SK-N-SH (cell line): ENCODE measurements at regions not wholly inside any gene's neighbourhood (a gene's known extent, or its start where the extent isn't known, plus 50 kb on each side); places are given as distances from the start of the nearest gene placed in this dataset.

Experiments used
- CTCF ChIA-PET: fragments of 300-600, 350-600 bp; formaldehyde crosslinking; extraction: SDS; loops from one replicate; lab custom pipeline; 2021; lab: Yijun Ruan, JAX
- POLR2A ChIA-PET: fragments of 350-600 bp; sonication (Branson Sonifier 250); formaldehyde crosslinking; extraction: SDS; loops from one replicate; lab custom pipeline; 2020; ENCODE audit warnings: antibody characterized with exemption, inconsistent platforms; lab: Yijun Ruan, JAX
- DNase-seq: peaks from one replicate; pipeline ENCODE4 v3.0.0; 2012
- H2AFZ ChIP-seq: fragments of 200-600 bp; sonication (generic); 2 replicates; pipeline ENCODE4 v1.8.1; 2016; ENCODE audit warnings: antibody characterized with exemption, mild to moderate bottlenecking, low read depth
- H3F3A ChIP-seq: fragments of 200-600 bp; sonication (generic); replicated peaks from 2 replicates; pipeline ENCODE3; 2016; ENCODE audit warnings: antibody characterized with exemption, mild to moderate bottlenecking; ENCODE audit not compliant: insufficient read depth
- H3K27ac ChIP-seq, 2 experiments: fragments of 200-500 bp in 1 of 2; fragments of 200-600 bp in 1 of 2; sonication (Bioruptor generic) in 1 of 2; sonication (generic), shearing (Covaris generic) in 1 of 2; 2 replicates each; pipeline versions ENCODE4 v1.5.1 to v1.6.1; 2014 to 2016; ENCODE audit warnings: low read depth in 2 of 2, inconsistent platforms in 1 of 2, low read length in 1 of 2, mild to moderate bottlenecking in 1 of 2, mixed read lengths in 1 of 2
- H3K27me3 ChIP-seq: fragments of 200-600 bp; sonication (generic), shearing (Covaris generic); 2 replicates; pipeline ENCODE4 v1.6.1; 2016; ENCODE audit warnings: mixed run types; ENCODE audit not compliant: insufficient read depth
- H3K36me3 ChIP-seq, 2 experiments: fragments of 200-500 bp in 1 of 2; fragments of 200-600 bp in 1 of 2; sonication (Bioruptor generic) in 1 of 2; sonication (generic) in 1 of 2; replicated peaks in 1 of 2; 2 replicates each; pipeline versions ENCODE3 to v1.5.1; 2014 to 2016; ENCODE audit warnings: low read length in 1 of 2, mild to moderate bottlenecking in 1 of 2; ENCODE audit not compliant: insufficient read depth in 2 of 2, control insufficient read depth in 1 of 2
- H3K4me1 ChIP-seq, 2 experiments: fragments of 200-500 bp in 1 of 2; fragments of 200-600 bp in 1 of 2; sonication (Bioruptor generic) in 1 of 2; sonication (generic), shearing (Covaris generic) in 1 of 2; 2 replicates each; pipeline versions ENCODE4 v1.5.1 to v1.6.1; 2014 to 2016; ENCODE audit warnings: low read depth in 1 of 2, low read length in 1 of 2, mixed run types in 1 of 2; ENCODE audit not compliant: insufficient read depth in 2 of 2, control insufficient read depth in 1 of 2
- H3K4me2 ChIP-seq: fragments of 200-600 bp; sonication (generic), shearing (Covaris generic); 2 replicates; pipeline ENCODE4 v1.6.1; 2017; ENCODE audit warnings: mixed run types
- H3K4me3 ChIP-seq, 2 experiments: fragments of 200-500 bp in 1 of 2; fragments of 200-600 bp in 1 of 2; sonication (Bioruptor generic) in 1 of 2; sonication (generic), shearing (Covaris generic) in 1 of 2; 2 replicates each; pipeline versions ENCODE4 v1.5.1 to v1.8.1; 2014 to 2016; ENCODE audit warnings: low read depth in 2 of 2, inconsistent platforms in 1 of 2, low read length in 1 of 2, mild to moderate bottlenecking in 1 of 2, mixed read lengths in 1 of 2, moderate library complexity in 1 of 2
- H3K79me2 ChIP-seq: fragments of 200-600 bp; sonication (generic); 2 replicates; pipeline ENCODE4 v1.8.1; 2017; ENCODE audit warnings: mild to moderate bottlenecking; ENCODE audit not compliant: insufficient read depth
- H3K9ac ChIP-seq: fragments of 200-600 bp; sonication (generic); 2 replicates; pipeline ENCODE4 v1.6.1; 2017; ENCODE audit warnings: mixed run types
- H3K9me2 ChIP-seq: fragments of 200-600 bp; sonication (generic); 2 replicates; pipeline ENCODE4 v1.6.1; 2017; ENCODE audit warnings: mixed run types
- H3K9me3 ChIP-seq: fragments of 200-600 bp; sonication (generic); 2 replicates; pipeline ENCODE4 v1.6.1; 2017; ENCODE audit warnings: mixed run types, mild to moderate bottlenecking, moderate library complexity
- H4K20me1 ChIP-seq: fragments of 200-600 bp; sonication (generic); 2 replicates; pipeline ENCODE4 v1.6.1; 2017; ENCODE audit warnings: mild to moderate bottlenecking, mixed run types; ENCODE audit not compliant: insufficient read depth
- EP300 ChIP-seq, 2 experiments: IDR thresholded peaks; 2 replicates each; pipeline versions ENCODE4 v1.4.0 to v1.6.1; 2012; ENCODE audit warnings: borderline replicate concordance in 1 of 2, low read depth in 1 of 2, low read length in 1 of 2
- EZH2phosphoT487 ChIP-seq: fragments of 200-600 bp; sonication (generic); IDR thresholded peaks from 2 replicates; pipeline ENCODE4 v1.6.1; 2017; ENCODE audit warnings: low read depth, mixed run types, mild to moderate bottlenecking, antibody characterized with exemption, moderate library complexity, borderline replicate concordance
- FOSL2 ChIP-seq: IDR thresholded peaks from 2 replicates; pipeline ENCODE4 v1.4.0; 2012; ENCODE audit warnings: low read depth, mild to moderate bottlenecking, moderate library complexity, borderline replicate concordance
- FOXM1 ChIP-seq: IDR thresholded peaks from 2 replicates; pipeline ENCODE4 v1.4.0; 2012; ENCODE audit warnings: low read depth, mild to moderate bottlenecking
- JUND ChIP-seq: IDR thresholded peaks from 2 replicates; pipeline ENCODE4 v1.4.0; 2012
- MXI1 ChIP-seq: IDR thresholded peaks from 2 replicates; pipeline ENCODE4 v1.6.1; 2012; ENCODE audit warnings: mild to moderate bottlenecking, low read depth, low read length, improper control_type of control experiment
- NFIC ChIP-seq: IDR thresholded peaks from 2 replicates; pipeline ENCODE4 v1.4.0; 2012; ENCODE audit warnings: borderline replicate concordance
- RAD21 ChIP-seq: IDR thresholded peaks from 2 replicates; pipeline ENCODE4 v1.6.1; 2012; ENCODE audit warnings: mild to moderate bottlenecking, low read length
- RCOR1 ChIP-seq: fragments of 150-350 bp; IDR thresholded peaks from 2 replicates; pipeline ENCODE4 v1.6.1; 2017; ENCODE audit warnings: antibody characterized with exemption, low read length
- RFX5 ChIP-seq: IDR thresholded peaks from 2 replicates; pipeline ENCODE4 v1.6.1; 2012; ENCODE audit warnings: mild to moderate bottlenecking, improper control_type of control experiment, low read length
- SMC3 ChIP-seq: IDR thresholded peaks from 2 replicates; pipeline ENCODE4 v1.6.1; 2012; ENCODE audit warnings: low read depth, low read length, improper control_type of control experiment
- TEAD4 ChIP-seq: IDR thresholded peaks from 2 replicates; pipeline ENCODE4 v1.4.0; 2012; ENCODE audit warnings: mild to moderate bottlenecking, borderline replicate concordance; ENCODE audit not compliant: insufficient read depth
- USF1 ChIP-seq: IDR thresholded peaks from 2 replicates; pipeline ENCODE4 v1.4.0; 2012; ENCODE audit warnings: low read depth, borderline replicate concordance
- YY1 ChIP-seq: IDR thresholded peaks from 2 replicates; pipeline ENCODE4 v1.4.0; 2012; ENCODE audit warnings: low read depth, mild to moderate bottlenecking
- ZBTB33 ChIP-seq: IDR thresholded peaks from 2 replicates; pipeline ENCODE4 v1.4.0; 2012; ENCODE audit warnings: low read depth, borderline replicate concordance
- WGBS: methylation state at CpG from one replicate; pipeline ENCODE4 v1.1.6; 2017; ENCODE audit warnings: low lambda C conversion rate; 5-methylcytosine and 5-hydroxymethylcytosine counted together
- TF ChIP-seq, protein P1 (sequence below): IDR thresholded peaks from 2 replicates; pipeline ENCODE4; 2012

DNA sequence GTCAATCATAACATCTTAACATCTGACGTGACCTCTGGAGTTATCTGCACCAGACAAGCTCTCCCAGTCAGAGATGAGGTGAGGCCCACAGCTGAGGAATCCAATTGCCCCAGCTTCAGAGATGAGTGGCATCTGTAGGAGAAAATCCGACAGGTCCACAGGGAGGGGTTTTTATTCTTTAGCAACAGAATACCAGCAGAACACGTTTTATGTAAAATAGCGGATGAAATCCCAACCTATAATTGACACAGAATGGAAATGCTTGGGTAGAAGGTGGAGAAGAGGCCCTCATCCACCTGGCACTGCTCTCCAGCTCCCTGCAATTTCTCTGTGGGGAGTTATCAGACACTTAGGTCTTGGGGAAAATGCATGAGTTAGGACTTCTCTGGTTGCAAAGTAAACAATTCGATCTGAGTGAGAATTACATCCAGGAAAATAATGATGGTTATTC, 144.2 kb upstream of the NRP1 start:
- Histone ChIP-seq H3K36me3 (no peaks in the 10 kb centered on the region), H2AFZ (no peak overlapping the region), H3K9ac (no peak overlapping the region), H3K9me2 (no peaks in the 10 kb centered on the region), H3K27ac (no peak overlapping the region), H4K20me1 (no peaks in the 10 kb centered on the region), H3K79me2 (no peaks in the 10 kb centered on the region), H3K4me2 (no peak overlapping the region), H3K4me3 (no peak overlapping the region), H3K4me1 (no peaks in the 10 kb centered on the region; a peak in 1 of 4 replicates), H3K9me3 (no peaks in the 10 kb centered on the region), H3F3A (no peaks in the 10 kb centered on the region), H3K27me3 (no peaks in the 10 kb centered on the region)
- WGBS = 87% methylated on average over 5 of the region's 5 CpGs
- TF ChIP-seq EP300 (IDR thresholded peaks at IDR 0.05; ENCODE audit: borderline replicate concordance in 1 of 2, low read depth in 1 of 2, low read length in 1 of 2) = no peak
- no peak for TF ChIP-seq YY1
- no peak for TF ChIP-seq FOXM1
- TF ChIP-seq RCOR1 = no peak
- TF ChIP-seq SMC3 = no peak
- TF ChIP-seq, protein P1, sequence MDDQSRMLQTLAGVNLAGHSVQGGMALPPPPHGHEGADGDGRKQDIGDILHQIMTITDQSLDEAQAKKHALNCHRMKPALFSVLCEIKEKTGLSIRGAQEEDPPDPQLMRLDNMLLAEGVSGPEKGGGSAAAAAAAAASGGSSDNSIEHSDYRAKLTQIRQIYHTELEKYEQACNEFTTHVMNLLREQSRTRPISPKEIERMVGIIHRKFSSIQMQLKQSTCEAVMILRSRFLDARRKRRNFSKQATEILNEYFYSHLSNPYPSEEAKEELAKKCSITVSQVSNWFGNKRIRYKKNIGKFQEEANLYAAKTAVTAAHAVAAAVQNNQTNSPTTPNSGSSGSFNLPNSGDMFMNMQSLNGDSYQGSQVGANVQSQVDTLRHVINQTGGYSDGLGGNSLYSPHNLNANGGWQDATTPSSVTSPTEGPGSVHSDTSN = no peak
- no peak for TF ChIP-seq MXI1
- no peak for TF ChIP-seq EZH2phosphoT487
- TF ChIP-seq RAD21 = no peak
- TF ChIP-seq USF1 = no peak
- TF ChIP-seq FOSL2 = no peak
- TF ChIP-seq ZBTB33 = no peak
- no peak for TF ChIP-seq JUND
- TF ChIP-seq TEAD4 = no peak
- no peak for TF ChIP-seq NFIC
- no peak for TF ChIP-seq RFX5
- DNase-seq = no peak
- CTCF ChIA-PET = no interaction called here
- POLR2A ChIA-PET = no interaction called here
